H9 (cell line): ENCODE measurements at regions not wholly inside any gene's neighbourhood (a gene's known extent, or its start where the extent isn't known, plus 50 kb on each side); places are given as distances from the start of the nearest gene placed in this dataset.

Experiments
- DNase-seq: peaks from one replicate; pipeline ENCODE4 v3.0.0-alpha.2; 2017
- H2AFZ ChIP-seq: one replicate; pipeline ENCODE4 v1.6.1; 2013; ENCODE audit warnings: mild to moderate bottlenecking, low read length, control low read depth, moderate library complexity
- H2AK5ac ChIP-seq: 2 replicates; pipeline ENCODE4 v1.6.1; 2013; ENCODE audit warnings: low read length, control low read depth, mixed read lengths; ENCODE audit not compliant: insufficient read length
- H2BK120ac ChIP-seq: one replicate; pipeline ENCODE4 v1.6.1; 2013; ENCODE audit warnings: low read depth, mild to moderate bottlenecking, low read length, control low read depth, inconsistent platforms; ENCODE audit not compliant: poor library complexity, severe bottlenecking
- H2BK12ac ChIP-seq: 2 replicates; pipeline ENCODE4 v1.6.1; 2013; ENCODE audit warnings: low read length, control low read depth, mixed read lengths, low read depth; ENCODE audit not compliant: insufficient read length
- H2BK15ac ChIP-seq: 2 replicates; pipeline ENCODE4 v1.6.1; 2013; ENCODE audit warnings: low read depth, low read length, control low read depth
- H2BK20ac ChIP-seq: one replicate; pipeline ENCODE4 v1.6.1; 2013; ENCODE audit warnings: low read depth, mild to moderate bottlenecking, low read length, control low read depth, inconsistent platforms; ENCODE audit not compliant: poor library complexity, severe bottlenecking
- H2BK5ac ChIP-seq: 2 replicates; pipeline ENCODE4 v1.6.1; 2013; ENCODE audit warnings: low read length, control low read depth, mixed read lengths; ENCODE audit not compliant: insufficient read length
- H3K14ac ChIP-seq: 2 replicates; pipeline ENCODE4 v1.6.1; 2013; ENCODE audit warnings: low read length, control low read depth; ENCODE audit not compliant: insufficient read depth
- H3K18ac ChIP-seq: 2 replicates; pipeline ENCODE4 v1.6.1; 2013; ENCODE audit warnings: low read depth, mild to moderate bottlenecking, mixed read lengths, low read length, control low read depth; ENCODE audit not compliant: insufficient read length
- H3K23ac ChIP-seq: 2 replicates; pipeline ENCODE4 v1.6.1; 2013; ENCODE audit warnings: low read length, control low read depth, mixed read lengths, low read depth; ENCODE audit not compliant: insufficient read length
- H3K23me2 ChIP-seq: 2 replicates; pipeline ENCODE4 v1.6.1; 2013; ENCODE audit warnings: low read depth, mild to moderate bottlenecking, mixed read lengths, low read length, control low read depth; ENCODE audit not compliant: insufficient read length, poor library complexity, severe bottlenecking
- H3K27ac ChIP-seq: 2 replicates; pipeline ENCODE4 v1.5.1; 2013; ENCODE audit warnings: low read length, control low read depth, mixed read lengths, low read depth; ENCODE audit not compliant: insufficient read length
- H3K27me3 ChIP-seq: 2 replicates; pipeline ENCODE4 v1.6.1; 2013; ENCODE audit warnings: low read length, control low read depth, inconsistent platforms; ENCODE audit not compliant: insufficient read depth
- H3K4ac ChIP-seq: 2 replicates; pipeline ENCODE4 v1.6.1; 2013; ENCODE audit warnings: low read depth, mild to moderate bottlenecking, control low read depth, inconsistent platforms, low read length, moderate library complexity
- H3K4me1 ChIP-seq: 2 replicates; pipeline ENCODE4 v1.6.1; 2013; ENCODE audit warnings: low read length, control low read depth, inconsistent platforms; ENCODE audit not compliant: insufficient read depth
- H3K4me2 ChIP-seq: 2 replicates; pipeline ENCODE4 v1.6.1; 2013; ENCODE audit warnings: low read length, control low read depth, mixed read lengths; ENCODE audit not compliant: insufficient read length, insufficient read depth
- H3K56ac ChIP-seq: 2 replicates; pipeline ENCODE4 v1.6.1; 2013; ENCODE audit warnings: low read depth, mild to moderate bottlenecking, mixed read lengths, low read length, control low read depth; ENCODE audit not compliant: insufficient read length
- H3K79me1 ChIP-seq: 2 replicates; pipeline ENCODE4 v1.6.1; 2013; ENCODE audit warnings: low read depth, mild to moderate bottlenecking, moderate library complexity, low read length, control low read depth, inconsistent platforms; ENCODE audit not compliant: insufficient read depth, poor library complexity, severe bottlenecking
- H3K79me2 ChIP-seq: 2 replicates; pipeline ENCODE4 v1.6.1; 2013; ENCODE audit warnings: low read length, control low read depth, inconsistent platforms; ENCODE audit not compliant: insufficient read depth
- H3K9ac ChIP-seq: 2 replicates; pipeline ENCODE4 v1.6.1; 2013; ENCODE audit warnings: low read length, control low read depth, mixed read lengths; ENCODE audit not compliant: insufficient read length; ENCODE audit errors: extremely low read depth
- H3K9me3 ChIP-seq: one replicate; pipeline ENCODE4 v1.6.1; 2013; ENCODE audit warnings: low read depth, low read length, inconsistent platforms; ENCODE audit not compliant: control insufficient read depth
- H3T11ph ChIP-seq: one replicate; pipeline ENCODE4 v1.6.1; 2013; ENCODE audit warnings: mild to moderate bottlenecking, low read length, control low read depth, inconsistent platforms
- H4K20me1 ChIP-seq: one replicate; pipeline ENCODE4 v1.6.1; 2013; ENCODE audit not compliant: control insufficient read depth, insufficient read length, insufficient read depth
- H4K5ac ChIP-seq: 2 replicates; pipeline ENCODE4 v1.6.1; 2013; ENCODE audit warnings: low read depth, mild to moderate bottlenecking, mixed read lengths, low read length, control low read depth; ENCODE audit not compliant: insufficient read length
- H4K8ac ChIP-seq: replicated peaks from 2 replicates; pipeline ENCODE4 v1.6.1; 2013; ENCODE audit warnings: low read length, control low read depth, mixed read lengths, low read depth; ENCODE audit not compliant: insufficient read length
- H4K91ac ChIP-seq: 2 replicates; pipeline ENCODE4 v1.6.1; 2013; ENCODE audit warnings: low read depth, mild to moderate bottlenecking, moderate library complexity, mixed read lengths, low read length, control low read depth; ENCODE audit not compliant: insufficient read length
- H3K27ac Mint-ChIP-seq, 3 experiments: 2 replicates in 2 of 3; 3 replicates in 1 of 3; pipeline ENCODE4 v1.8.0; 2020 to 2021; ENCODE audit warnings: mixed read lengths in 3 of 3, mild to moderate bottlenecking in 1 of 3, moderate library complexity in 1 of 3
- H3K27me3 Mint-ChIP-seq: 2 replicates; pipeline ENCODE4 v1.8.0; 2021; ENCODE audit warnings: low read depth, mild to moderate bottlenecking, moderate library complexity, mixed read lengths
- H3K36me3 Mint-ChIP-seq, 3 experiments: 2 replicates in 2 of 3; 3 replicates in 1 of 3; pipeline ENCODE4 v1.8.0; 2020 to 2021; ENCODE audit warnings: low read depth in 3 of 3, mixed read lengths in 3 of 3; ENCODE audit not compliant: insufficient read depth in 1 of 3
- H3K4me1 Mint-ChIP-seq, 2 experiments: 2 replicates each; pipeline ENCODE4 v1.8.0; 2020; ENCODE audit warnings: mixed read lengths in 2 of 2
- H3K4me3 Mint-ChIP-seq, 2 experiments: 2 replicates in 1 of 2; 3 replicates in 1 of 2; pipeline ENCODE4 v1.8.0; 2020 to 2021; ENCODE audit warnings: mild to moderate bottlenecking in 2 of 2, mixed read lengths in 2 of 2, moderate library complexity in 1 of 2
- H3K9me3 Mint-ChIP-seq, 2 experiments: 2 replicates in 1 of 2; 3 replicates in 1 of 2; pipeline ENCODE4 v1.8.0; 2020; ENCODE audit warnings: mild to moderate bottlenecking in 2 of 2, mixed read lengths in 2 of 2, moderate library complexity in 1 of 2
- TF ChIP-seq, protein P1 (sequence below): fragments of 200-600 bp; sonication (generic); conservative IDR thresholded peaks from 3 replicates; pipeline ENCODE4 v1.8.0; 2021; ENCODE audit warnings: antibody characterized with exemption, mild to moderate bottlenecking

DNA sequence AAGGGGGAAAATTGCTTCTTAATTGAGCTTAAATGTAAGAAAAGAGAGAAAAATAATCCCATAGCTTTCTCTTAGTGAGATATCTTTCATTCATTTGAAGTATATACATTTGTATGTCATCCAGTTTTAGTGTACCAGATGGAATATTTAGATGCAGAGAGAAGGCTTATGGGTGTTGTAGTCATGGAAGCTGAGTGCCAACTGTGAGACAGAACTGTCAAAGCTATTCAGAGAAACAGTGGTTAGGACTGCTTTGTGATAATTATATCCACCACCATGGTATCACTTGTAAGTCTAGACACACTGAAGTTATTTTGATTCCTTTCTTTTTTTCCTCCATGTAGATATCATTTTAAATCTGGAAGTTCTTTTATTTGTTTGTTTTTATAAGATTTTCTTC, 524.3 kb upstream of the EPHA7 start:
- Histone ChIP-seq H3K9ac (no peak overlapping the region), H3T11ph (no peak overlapping the region), H3K18ac (no peak overlapping the region), H3K4ac (no peak overlapping the region), H3K27ac (no peak overlapping the region), H3K56ac (no peak overlapping the region), H3K27me3 (no peaks in the 10 kb centered on the region), H3K4me1 (no peaks in the 10 kb centered on the region), H3K23ac (no peak overlapping the region), H2BK15ac (no peak overlapping the region), H4K8ac (no peak overlapping the region), H4K5ac (no peak overlapping the region), H2AK5ac (no peak overlapping the region), H2BK5ac (no peak overlapping the region), H2BK120ac (no peak overlapping the region), H3K79me2 (no peaks in the 10 kb centered on the region), H3K9me3 (no peaks in the 10 kb centered on the region), H4K91ac (no peak overlapping the region), H3K4me2 (no peak overlapping the region), H2BK20ac (no peak overlapping the region), H3K14ac (no peak overlapping the region), H4K20me1 (no peaks in the 10 kb centered on the region), H3K79me1 (no peaks in the 10 kb centered on the region), H2BK12ac (no peak overlapping the region), H3K23me2 (no peaks in the 10 kb centered on the region), H2AFZ (no peak overlapping the region)
- Mint-ChIP-seq H3K9me3 (no peaks in the 10 kb centered on the region), H3K4me1 (0 out of 4 replicates have a peak, but pooled peaks cover 0 to 4% of the 10 kb centered on the region in 2 experiments), H3K27me3 (no peaks in the 10 kb centered on the region), H3K4me3 (no peak overlapping the region), H3K27ac (no peak overlapping the region), H3K36me3 (no peaks in the 10 kb centered on the region)
- DNase-seq: no peak
- TF ChIP-seq, protein P1, sequence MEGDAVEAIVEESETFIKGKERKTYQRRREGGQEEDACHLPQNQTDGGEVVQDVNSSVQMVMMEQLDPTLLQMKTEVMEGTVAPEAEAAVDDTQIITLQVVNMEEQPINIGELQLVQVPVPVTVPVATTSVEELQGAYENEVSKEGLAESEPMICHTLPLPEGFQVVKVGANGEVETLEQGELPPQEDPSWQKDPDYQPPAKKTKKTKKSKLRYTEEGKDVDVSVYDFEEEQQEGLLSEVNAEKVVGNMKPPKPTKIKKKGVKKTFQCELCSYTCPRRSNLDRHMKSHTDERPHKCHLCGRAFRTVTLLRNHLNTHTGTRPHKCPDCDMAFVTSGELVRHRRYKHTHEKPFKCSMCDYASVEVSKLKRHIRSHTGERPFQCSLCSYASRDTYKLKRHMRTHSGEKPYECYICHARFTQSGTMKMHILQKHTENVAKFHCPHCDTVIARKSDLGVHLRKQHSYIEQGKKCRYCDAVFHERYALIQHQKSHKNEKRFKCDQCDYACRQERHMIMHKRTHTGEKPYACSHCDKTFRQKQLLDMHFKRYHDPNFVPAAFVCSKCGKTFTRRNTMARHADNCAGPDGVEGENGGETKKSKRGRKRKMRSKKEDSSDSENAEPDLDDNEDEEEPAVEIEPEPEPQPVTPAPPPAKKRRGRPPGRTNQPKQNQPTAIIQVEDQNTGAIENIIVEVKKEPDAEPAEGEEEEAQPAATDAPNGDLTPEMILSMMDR: no peak
